HG03565 (cell line): ENCODE measurements at regions not wholly inside any gene's neighbourhood (a gene's known extent, or its start where the extent isn't known, plus 50 kb on each side); places are given as distances from the start of the nearest gene placed in this dataset.

Experiments used
- ATAC-seq: cut with Tn5 transposase; IDR thresholded peaks from one replicate; pipeline ENCODE4 v1.9.1; 2021; ENCODE audit warnings: mild to moderate bottlenecking, moderate library complexity; ENCODE audit not compliant: unreplicated experiment

GRCh38 chr3:72109327-72110259 lies 324.6 kb upstream of the PROK2 start:
- ATAC-seq = no peak

- no peak for ATAC-seq
Measured at GRCh38 chr3:72105306-72105705, 320.4 kb upstream of the PROK2 start.

GRCh38 chr3:72102112-72102616 lies 317.2 kb upstream of the PROK2 start:
- peak; percentile 57 for ATAC-seq

- no peak for ATAC-seq
Measured at GRCh38 chr3:72101494-72101893, 316.5 kb upstream of the PROK2 start.

GRCh38 chr3:72100601-72101187 lies 315.7 kb upstream of the PROK2 start:
- ATAC-seq = peak; percentile 64

- ATAC-seq = no peak
Measured at GRCh38 chr3:72100080-72100511, 315.1 kb upstream of the PROK2 start.

GRCh38 chr3:72099326-72100079 lies 314.6 kb upstream of the PROK2 start:
- no peak for ATAC-seq

- no peak for ATAC-seq
Measured at GRCh38 chr3:72097053-72097452, 312.1 kb upstream of the PROK2 start.

- no peak for ATAC-seq
Measured at GRCh38 chr3:72095521-72095920, 310.6 kb upstream of the PROK2 start.

GRCh38 chr3:72093992-72094334 lies 309.0 kb upstream of the PROK2 start:
- no peak for ATAC-seq

GRCh38 chr3:72093270-72093991 lies 308.5 kb upstream of the PROK2 start:
- ATAC-seq = no peak

- no peak for ATAC-seq
Measured at GRCh38 chr3:72092778-72093177, 307.8 kb upstream of the PROK2 start.

GRCh38 chr3:72088486-72089025 lies 303.6 kb upstream of the PROK2 start:
- ATAC-seq = no peak

GRCh38 chr3:72087420-72087819 lies 302.5 kb upstream of the PROK2 start:
- no peak for ATAC-seq

GRCh38 chr3:72086743-72087087 lies 301.8 kb upstream of the PROK2 start:
- no peak for ATAC-seq

- ATAC-seq = no peak
Measured at GRCh38 chr3:72086042-72086742, 301.2 kb upstream of the PROK2 start.

GRCh38 chr3:72085036-72085435 lies 300.1 kb upstream of the PROK2 start:
- ATAC-seq = no peak

GRCh38 chr3:72082776-72083462 lies 298.0 kb upstream of the PROK2 start:
- ATAC-seq = no peak

- ATAC-seq = peak; percentile 53
Measured at GRCh38 chr3:72082186-72082715, 297.3 kb upstream of the PROK2 start.
